Effector memory CD4-positive, alpha-beta T cell (primary cell): ENCODE measurements at regions not wholly inside any gene's neighbourhood (a gene's known extent, or its start where the extent isn't known, plus 50 kb on each side); places are given as distances from the start of the nearest gene placed in this dataset.

ENCODE experiments used
- DNase-seq, 3 donors: peaks; one replicate each; pipeline ENCODE4 v3.0.0-alpha.2; 2020
- H3K27ac ChIP-seq: 2 replicates; pipeline ENCODE4 v1.7.0; 2013; ENCODE audit warnings: mild to moderate bottlenecking, low read length, moderate library complexity; ENCODE audit not compliant: insufficient read depth, poor library complexity, severe bottlenecking
- H3K27me3 ChIP-seq: replicated peaks from 2 replicates; pipeline ENCODE4 v1.7.0; 2013; ENCODE audit warnings: mild to moderate bottlenecking, low read length; ENCODE audit not compliant: insufficient read depth, control insufficient read depth, poor library complexity, severe bottlenecking
- H3K36me3 ChIP-seq: 2 replicates; pipeline ENCODE4 v1.7.0; 2013; ENCODE audit warnings: mild to moderate bottlenecking, low read length, moderate library complexity; ENCODE audit not compliant: control insufficient read depth, insufficient read depth
- H3K4me1 ChIP-seq: 2 replicates; pipeline ENCODE4 v1.7.0; 2013; ENCODE audit warnings: low read length, mild to moderate bottlenecking; ENCODE audit not compliant: control insufficient read depth, insufficient read depth, poor library complexity, severe bottlenecking
- H3K4me3 ChIP-seq: 2 replicates; pipeline ENCODE4 v1.7.0; 2013; ENCODE audit warnings: low read length, low read depth, mild to moderate bottlenecking; ENCODE audit not compliant: insufficient read depth, poor library complexity, severe bottlenecking
- H3K9me3 ChIP-seq: 2 replicates; pipeline ENCODE4 v1.7.0; 2013; ENCODE audit warnings: mild to moderate bottlenecking, low read length, moderate library complexity; ENCODE audit not compliant: control insufficient read depth

GRCh38 chr6:99080191-99080590 lies 132.4 kb upstream of the FBXL4 start:
- no peaks in the 10 kb centered on the region for H3K4me1 ChIP-seq
- H3K36me3 ChIP-seq: no peaks in the 10 kb centered on the region
- no peak overlapping the region for H3K4me3 ChIP-seq
- DNase-seq: no peak
- no peaks in the 10 kb centered on the region for H3K27me3 ChIP-seq
- no peaks in the 10 kb centered on the region for H3K9me3 ChIP-seq
- no peak overlapping the region for H3K27ac ChIP-seq

GRCh38 chr6:99079058-99079457 lies 131.3 kb upstream of the FBXL4 start:
- H3K4me1 ChIP-seq: no peaks in the 10 kb centered on the region
- H3K36me3 ChIP-seq: no peaks in the 10 kb centered on the region
- no peak for DNase-seq
- H3K4me3 ChIP-seq: no peak overlapping the region
- no peaks in the 10 kb centered on the region for H3K27me3 ChIP-seq
- H3K9me3 ChIP-seq: no peaks in the 10 kb centered on the region
- H3K27ac ChIP-seq: no peak overlapping the region

- no peaks in the 10 kb centered on the region for H3K36me3 ChIP-seq
- no peaks in the 10 kb centered on the region for H3K9me3 ChIP-seq
- H3K27ac ChIP-seq: no peak overlapping the region
- H3K4me1 ChIP-seq: no peaks in the 10 kb centered on the region
- no peak for DNase-seq
- no peaks in the 10 kb centered on the region for H3K27me3 ChIP-seq
- H3K4me3 ChIP-seq: no peak overlapping the region
These were observed 125.5 kb upstream of the FBXL4 start for GRCh38 chr6:99073223-99073622.

GRCh38 chr6:99066044-99066443 lies 118.3 kb upstream of the FBXL4 start:
- Histone ChIP-seq H3K4me3 (no peak overlapping the region), H3K4me1 (no peaks in the 10 kb centered on the region), H3K27me3 (no peaks in the 10 kb centered on the region), H3K36me3 (no peaks in the 10 kb centered on the region), H3K9me3 (no peaks in the 10 kb centered on the region), H3K27ac (no peak overlapping the region)
- DNase-seq: no peak

- no peaks in the 10 kb centered on the region for H3K9me3 ChIP-seq
- H3K27me3 ChIP-seq: no peaks in the 10 kb centered on the region
- H3K36me3 ChIP-seq: no peaks in the 10 kb centered on the region
- no peak for DNase-seq
- H3K27ac ChIP-seq: no peak overlapping the region
- no peaks in the 10 kb centered on the region for H3K4me1 ChIP-seq
- H3K4me3 ChIP-seq: no peak overlapping the region
These were observed 117.1 kb upstream of the FBXL4 start for GRCh38 chr6:99064834-99065233.

- Histone ChIP-seq H3K27me3 (no peaks in the 10 kb centered on the region), H3K4me1 (no peaks in the 10 kb centered on the region), H3K27ac (no peak overlapping the region), H3K36me3 (no peaks in the 10 kb centered on the region), H3K9me3 (no peaks in the 10 kb centered on the region), H3K4me3 (no peak overlapping the region)
- no peak for DNase-seq
These were observed 88.9 kb upstream of the FBXL4 start for GRCh38 chr6:99036672-99037071.

GRCh38 chr6:99032396-99032795 lies 84.7 kb upstream of the FBXL4 start:
- H3K27me3 ChIP-seq: no peaks in the 10 kb centered on the region
- DNase-seq: no peak
- H3K4me1 ChIP-seq: no peaks in the 10 kb centered on the region
- no peaks in the 10 kb centered on the region for H3K36me3 ChIP-seq
- H3K4me3 ChIP-seq: no peak overlapping the region
- no peak overlapping the region for H3K27ac ChIP-seq
- H3K9me3 ChIP-seq: no peaks in the 10 kb centered on the region

GRCh38 chr6:99031957-99032356 lies 84.2 kb upstream of the FBXL4 start:
- no peaks in the 10 kb centered on the region for H3K4me1 ChIP-seq
- no peak overlapping the region for H3K27ac ChIP-seq
- H3K9me3 ChIP-seq: no peaks in the 10 kb centered on the region
- no peaks in the 10 kb centered on the region for H3K27me3 ChIP-seq
- H3K36me3 ChIP-seq: no peaks in the 10 kb centered on the region
- no peak for DNase-seq
- no peak overlapping the region for H3K4me3 ChIP-seq

- Histone ChIP-seq H3K4me1 (no peaks in the 10 kb centered on the region), H3K9me3 (no peaks in the 10 kb centered on the region), H3K36me3 (no peaks in the 10 kb centered on the region), H3K27me3 (no peaks in the 10 kb centered on the region), H3K27ac (no peak overlapping the region), H3K4me3 (no peak overlapping the region)
- no peak for DNase-seq
These were observed 83.2 kb upstream of the FBXL4 start for GRCh38 chr6:99030915-99031314.

- H3K4me1 ChIP-seq: no peaks in the 10 kb centered on the region
- H3K36me3 ChIP-seq: no peaks in the 10 kb centered on the region
- DNase-seq: no peak
- no peak overlapping the region for H3K27ac ChIP-seq
- no peaks in the 10 kb centered on the region for H3K27me3 ChIP-seq
- no peak overlapping the region for H3K4me3 ChIP-seq
- no peaks in the 10 kb centered on the region for H3K9me3 ChIP-seq
These were observed 78.4 kb upstream of the FBXL4 start for GRCh38 chr6:99026135-99026534.

- H3K36me3 ChIP-seq: no peaks in the 10 kb centered on the region
- no peaks in the 10 kb centered on the region for H3K9me3 ChIP-seq
- no peaks in the 10 kb centered on the region for H3K27me3 ChIP-seq
- no peak for DNase-seq
- H3K27ac ChIP-seq: no peak overlapping the region
- H3K4me3 ChIP-seq: no peak overlapping the region
- no peaks in the 10 kb centered on the region for H3K4me1 ChIP-seq
These were observed 76.3 kb upstream of the FBXL4 start for GRCh38 chr6:99024089-99024488.
